ENCODE measurements at regions not wholly inside any gene's neighbourhood (a gene's known extent, or its start where the extent isn't known, plus 50 kb on each side); places are given as distances from the start of the nearest gene placed in this dataset.

DNA sequence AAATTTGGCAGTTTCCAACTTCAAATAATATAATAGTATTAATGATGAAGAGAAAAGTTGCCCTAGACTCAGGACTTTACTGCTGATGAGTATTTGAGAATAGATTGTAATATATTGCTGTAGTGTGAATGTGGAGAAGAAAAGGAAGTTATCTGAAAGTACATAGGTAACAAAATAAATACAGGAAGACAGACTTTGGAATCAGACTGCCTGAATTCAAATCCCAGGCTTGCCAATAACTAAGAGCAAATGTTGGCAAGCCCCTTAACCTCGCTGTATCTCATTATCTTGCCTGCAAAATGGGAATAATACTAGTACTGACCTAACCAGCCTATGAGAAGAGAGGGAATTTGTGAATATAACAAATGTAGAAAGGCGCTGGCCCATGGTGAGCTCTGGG, 765.2 kb upstream of the ID2 start:
- TF ChIP-seq EZH2phosphoT487 (IDR thresholded peaks at IDR 0.05; ENCODE audit: insufficient read depth, low read depth) (no peak), EZH2 (IDR thresholded peaks at IDR 0.05; ENCODE audit: insufficient read depth, poor library complexity, severe bottlenecking) (no peak)

Measured in GM23248 (cell line).